Neural cell (in vitro differentiated cells): ENCODE measurements at regions not wholly inside any gene's neighbourhood (a gene's known extent, or its start where the extent isn't known, plus 50 kb on each side); places are given as distances from the start of the nearest gene placed in this dataset.

Experiments
- H2AFZ ChIP-seq: fragments of 200-600, 300-800 bp; sonication (generic), shearing (Covaris generic); 2 replicates; pipeline ENCODE4 v1.6.0; 2014; ENCODE audit warnings: low read depth, mild to moderate bottlenecking, antibody characterized with exemption, low read length, moderate library complexity
- H3F3A ChIP-seq: fragments of 200-600 bp; shearing (Covaris generic); 2 replicates; pipeline ENCODE4 v1.6.1; 2016; ENCODE audit warnings: mild to moderate bottlenecking, moderate library complexity, mixed read lengths, antibody characterized with exemption, low read length; ENCODE audit not compliant: insufficient read depth, poor library complexity, severe bottlenecking
- H3K27ac ChIP-seq: fragments of 200-600, 300-800 bp; sonication (generic), shearing (Covaris generic); 2 replicates; pipeline ENCODE4 v1.5.1; 2014; ENCODE audit warnings: mild to moderate bottlenecking, low read length, moderate library complexity
- H3K27me3 ChIP-seq: fragments of 300-800, 200-600 bp; sonication (generic), shearing (Covaris generic); 2 replicates; pipeline ENCODE4 v1.6.0; 2014; ENCODE audit warnings: mild to moderate bottlenecking, low read depth, low read length, moderate library complexity; ENCODE audit not compliant: insufficient read depth
- H3K36me3 ChIP-seq: fragments of 300-800, 200-600 bp; sonication (generic), shearing (Covaris generic); 2 replicates; pipeline ENCODE4 v1.5.1; 2014; ENCODE audit warnings: mild to moderate bottlenecking, antibody characterized with exemption, low read length, moderate library complexity; ENCODE audit not compliant: insufficient read depth
- H3K4me2 ChIP-seq: fragments of 300-800, 200-600 bp; sonication (generic), shearing (Covaris generic); 2 replicates; pipeline ENCODE4 v1.6.0; 2014; ENCODE audit warnings: mild to moderate bottlenecking, low read length
- H3K4me3 ChIP-seq: fragments of 300-800, 200-600 bp; sonication (generic), shearing (Covaris generic); 2 replicates; pipeline ENCODE4 v1.5.1; 2014; ENCODE audit warnings: mild to moderate bottlenecking, low read length, moderate library complexity
- H3K79me2 ChIP-seq: fragments of 200-600 bp; shearing (Covaris generic); replicated peaks from 2 replicates; pipeline ENCODE4 v1.6.0; 2014; ENCODE audit warnings: mild to moderate bottlenecking, low read length, moderate library complexity; ENCODE audit not compliant: insufficient read depth
- H3K9ac ChIP-seq: fragments of 300-800, 200-600 bp; sonication (generic), shearing (Covaris generic); 2 replicates; pipeline ENCODE4 v1.6.1; 2016; ENCODE audit warnings: mild to moderate bottlenecking, low read length, mixed read lengths
- H3K9me2 ChIP-seq: fragments of 200-600 bp; shearing (Covaris generic); 2 replicates; pipeline ENCODE4 v1.6.1; 2016; ENCODE audit warnings: mild to moderate bottlenecking, low read length, mixed read lengths; ENCODE audit not compliant: insufficient read depth
- H3K9me3 ChIP-seq: fragments of 200-600, 300-800 bp; sonication (generic), shearing (Covaris generic); 2 replicates; pipeline ENCODE4 v1.6.1; 2016; ENCODE audit warnings: mild to moderate bottlenecking, mixed run types, low read length, moderate library complexity, mixed read lengths
- H4K20me1 ChIP-seq: fragments of 200-600 bp; shearing (Covaris generic); 2 replicates; pipeline ENCODE4 v1.6.1; 2016; ENCODE audit warnings: mild to moderate bottlenecking, mixed run types; ENCODE audit not compliant: insufficient read depth
- CTCF ChIP-seq: fragments of 450-650 bp; IDR thresholded peaks from 2 replicates; pipeline ENCODE4 v1.5.1; 2014; ENCODE audit warnings: antibody characterized with exemption, mild to moderate bottlenecking, moderate library complexity; ENCODE audit not compliant: poor library complexity, severe bottlenecking
- EP300 ChIP-seq: fragments of 450-650 bp; conservative IDR thresholded peaks from 2 replicates; pipeline ENCODE4 v1.6.1; 2014; ENCODE audit warnings: antibody characterized with exemption, mild to moderate bottlenecking, moderate library complexity; ENCODE audit not compliant: poor library complexity, severe bottlenecking
- EZH2 ChIP-seq: fragments of 200-600, 300-800 bp; shearing (Covaris generic), sonication (generic); IDR thresholded peaks from 2 replicates; pipeline ENCODE4 v1.6.1; 2014; ENCODE audit warnings: antibody characterized with exemption, low read length, borderline replicate concordance, mild to moderate bottlenecking; ENCODE audit not compliant: insufficient read depth, poor library complexity, severe bottlenecking
- MXI1 ChIP-seq: fragments of 450-650 bp; conservative IDR thresholded peaks from 2 replicates; pipeline ENCODE4 v1.6.1; 2014; ENCODE audit warnings: antibody characterized with exemption, mild to moderate bottlenecking; ENCODE audit not compliant: poor library complexity, severe bottlenecking
- POLR2AphosphoS5 ChIP-seq: IDR thresholded peaks from 2 replicates; pipeline ENCODE4 v1.6.1; 2012
- RAD21 ChIP-seq: fragments of 450-650 bp; conservative IDR thresholded peaks from 2 replicates; pipeline ENCODE4 v1.6.1; 2014; ENCODE audit warnings: antibody characterized with exemption, mild to moderate bottlenecking, moderate library complexity
- SMC3 ChIP-seq: fragments of 450-650 bp; conservative IDR thresholded peaks from 2 replicates; pipeline ENCODE4 v1.6.1; 2014; ENCODE audit warnings: antibody characterized with exemption, mild to moderate bottlenecking, moderate library complexity; ENCODE audit not compliant: poor library complexity
- TAF1 ChIP-seq: IDR thresholded peaks from 2 replicates; pipeline ENCODE4 v1.6.1; 2012; ENCODE audit warnings: low read depth
- TF ChIP-seq, protein P1 (sequence below): IDR thresholded peaks from 2 replicates; pipeline ENCODE4 v1.6.1; 2012; ENCODE audit warnings: borderline replicate concordance

DNA sequence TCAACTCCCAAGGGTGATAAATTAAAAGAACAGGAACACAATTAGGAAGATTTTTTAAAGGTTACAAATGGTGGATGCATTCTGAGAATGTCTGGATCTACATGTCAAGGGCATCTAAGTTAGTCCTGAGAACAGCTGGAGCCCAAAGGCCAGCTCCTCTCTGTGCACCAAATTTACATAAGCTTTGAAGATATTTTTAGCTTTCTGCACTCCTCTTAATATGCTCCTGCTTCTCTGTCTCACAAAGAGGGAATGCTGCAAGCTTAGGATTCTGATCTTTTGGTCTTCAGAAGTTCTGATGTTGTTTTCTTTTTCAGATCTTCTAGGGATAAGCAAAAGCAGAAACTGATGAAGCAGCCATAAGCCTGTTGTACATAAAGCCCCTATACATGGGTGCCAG is 309.8 kb upstream of the NCAM1 start:
- H3K9me2 ChIP-seq = no peaks in the 10 kb centered on the region
- H3K4me3 ChIP-seq = no peak overlapping the region
- no peak overlapping the region for H3K4me2 ChIP-seq
- TF ChIP-seq, protein P1, sequence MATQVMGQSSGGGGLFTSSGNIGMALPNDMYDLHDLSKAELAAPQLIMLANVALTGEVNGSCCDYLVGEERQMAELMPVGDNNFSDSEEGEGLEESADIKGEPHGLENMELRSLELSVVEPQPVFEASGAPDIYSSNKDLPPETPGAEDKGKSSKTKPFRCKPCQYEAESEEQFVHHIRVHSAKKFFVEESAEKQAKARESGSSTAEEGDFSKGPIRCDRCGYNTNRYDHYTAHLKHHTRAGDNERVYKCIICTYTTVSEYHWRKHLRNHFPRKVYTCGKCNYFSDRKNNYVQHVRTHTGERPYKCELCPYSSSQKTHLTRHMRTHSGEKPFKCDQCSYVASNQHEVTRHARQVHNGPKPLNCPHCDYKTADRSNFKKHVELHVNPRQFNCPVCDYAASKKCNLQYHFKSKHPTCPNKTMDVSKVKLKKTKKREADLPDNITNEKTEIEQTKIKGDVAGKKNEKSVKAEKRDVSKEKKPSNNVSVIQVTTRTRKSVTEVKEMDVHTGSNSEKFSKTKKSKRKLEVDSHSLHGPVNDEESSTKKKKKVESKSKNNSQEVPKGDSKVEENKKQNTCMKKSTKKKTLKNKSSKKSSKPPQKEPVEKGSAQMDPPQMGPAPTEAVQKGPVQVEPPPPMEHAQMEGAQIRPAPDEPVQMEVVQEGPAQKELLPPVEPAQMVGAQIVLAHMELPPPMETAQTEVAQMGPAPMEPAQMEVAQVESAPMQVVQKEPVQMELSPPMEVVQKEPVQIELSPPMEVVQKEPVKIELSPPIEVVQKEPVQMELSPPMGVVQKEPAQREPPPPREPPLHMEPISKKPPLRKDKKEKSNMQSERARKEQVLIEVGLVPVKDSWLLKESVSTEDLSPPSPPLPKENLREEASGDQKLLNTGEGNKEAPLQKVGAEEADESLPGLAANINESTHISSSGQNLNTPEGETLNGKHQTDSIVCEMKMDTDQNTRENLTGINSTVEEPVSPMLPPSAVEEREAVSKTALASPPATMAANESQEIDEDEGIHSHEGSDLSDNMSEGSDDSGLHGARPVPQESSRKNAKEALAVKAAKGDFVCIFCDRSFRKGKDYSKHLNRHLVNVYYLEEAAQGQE = no peak
- TF ChIP-seq EP300 (no peak), SMC3 (no peak), POLR2AphosphoS5 (no peak), TAF1 (no peak), CTCF (no peak), RAD21 (no peak), EZH2 (no peak), MXI1 (no peak)
- no peaks in the 10 kb centered on the region for H3F3A ChIP-seq
- H4K20me1 ChIP-seq = no peaks in the 10 kb centered on the region
- no peaks in the 10 kb centered on the region for H3K79me2 ChIP-seq
- H3K9me3 ChIP-seq = no peaks in the 10 kb centered on the region
- no peak overlapping the region for H3K9ac ChIP-seq
- no peak overlapping the region for H2AFZ ChIP-seq
- no peaks in the 10 kb centered on the region for H3K36me3 ChIP-seq
- no peak overlapping the region for H3K27ac ChIP-seq
- H3K27me3 ChIP-seq = no peaks in the 10 kb centered on the region

DNA sequence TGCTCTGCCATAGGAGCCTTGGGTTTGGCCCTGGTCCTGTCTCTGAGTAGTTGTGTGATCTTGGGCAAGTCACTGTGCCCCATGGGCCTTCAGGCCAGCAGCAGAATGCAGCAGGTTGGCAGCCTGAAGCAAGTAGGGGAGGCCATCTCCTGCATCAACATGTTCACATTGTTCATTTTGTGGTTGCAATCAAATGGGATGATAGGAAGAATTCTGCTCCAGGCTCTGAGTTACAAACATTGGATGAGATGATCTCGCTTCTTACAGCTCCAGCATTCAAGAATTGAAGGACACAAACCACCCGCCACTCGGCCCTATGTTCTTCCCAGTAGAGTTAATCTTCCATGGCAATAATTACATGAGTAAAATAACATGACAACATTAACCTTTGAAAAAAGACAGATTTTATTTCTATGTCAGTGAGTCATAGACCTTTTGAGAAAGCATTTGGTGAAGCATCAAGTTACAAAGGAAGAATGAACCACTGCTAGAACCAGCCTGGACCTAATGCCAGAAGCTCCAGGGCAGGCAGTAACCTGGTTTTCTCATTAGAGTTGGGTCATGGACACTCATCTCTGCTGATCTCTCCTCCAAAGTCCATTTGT is 308.3 kb upstream of the NCAM1 start:
- H3K4me2 ChIP-seq = no peak overlapping the region
- H3K9me3 ChIP-seq = no peaks in the 10 kb centered on the region
- H3K79me2 ChIP-seq = no peaks in the 10 kb centered on the region
- no peak overlapping the region for H3K4me3 ChIP-seq
- no peak overlapping the region for H3K27ac ChIP-seq
- H2AFZ ChIP-seq = no peak overlapping the region
- no peak overlapping the region for H3K9ac ChIP-seq
- no peaks in the 10 kb centered on the region for H3F3A ChIP-seq
- H3K36me3 ChIP-seq = no peaks in the 10 kb centered on the region
- no peaks in the 10 kb centered on the region for H3K9me2 ChIP-seq
- no peaks in the 10 kb centered on the region for H3K27me3 ChIP-seq
- no peak for TF ChIP-seq TAF1
- no peaks in the 10 kb centered on the region for H4K20me1 ChIP-seq

- no peak overlapping the region for H3K27ac ChIP-seq
- no peak overlapping the region for H3K4me3 ChIP-seq
- TF ChIP-seq EZH2 = no peak
- no peak for TF ChIP-seq EP300
- no peak for TF ChIP-seq CTCF
- no peak for TF ChIP-seq POLR2AphosphoS5
- TF ChIP-seq TAF1 = no peak
- TF ChIP-seq SMC3 = no peak
- TF ChIP-seq RAD21 = no peak
- TF ChIP-seq, protein P1 = no peak
- no peak for TF ChIP-seq MXI1
- no peaks in the 10 kb centered on the region for H3F3A ChIP-seq
- no peak overlapping the region for H3K4me2 ChIP-seq
- no peaks in the 10 kb centered on the region for H3K79me2 ChIP-seq
- no peaks in the 10 kb centered on the region for H3K36me3 ChIP-seq
- no peak overlapping the region for H2AFZ ChIP-seq
- no peak overlapping the region for H3K9ac ChIP-seq
- no peaks in the 10 kb centered on the region for H3K9me2 ChIP-seq
- H4K20me1 ChIP-seq = no peaks in the 10 kb centered on the region
- no peaks in the 10 kb centered on the region for H3K9me3 ChIP-seq
- no peaks in the 10 kb centered on the region for H3K27me3 ChIP-seq
Observed at GRCh38 chr11:112655371-112655770, 305.8 kb upstream of the NCAM1 start.
